GM19397 (cell line): ENCODE measurements at regions not wholly inside any gene's neighbourhood (a gene's known extent, or its start where the extent isn't known, plus 50 kb on each side); places are given as distances from the start of the nearest gene placed in this dataset.
"Not testable (repeated sequence)": the region's sequence is repeated elsewhere in the genome, so short reads cannot be mapped to it uniquely, and the experiment has no call there.

Experiments used
- ATAC-seq: cut with Tn5 transposase; IDR thresholded peaks from one replicate; pipeline ENCODE4 v1.9.1; 2021; ENCODE audit warnings: mild to moderate bottlenecking, moderate library complexity; ENCODE audit not compliant: unreplicated experiment

DNA sequence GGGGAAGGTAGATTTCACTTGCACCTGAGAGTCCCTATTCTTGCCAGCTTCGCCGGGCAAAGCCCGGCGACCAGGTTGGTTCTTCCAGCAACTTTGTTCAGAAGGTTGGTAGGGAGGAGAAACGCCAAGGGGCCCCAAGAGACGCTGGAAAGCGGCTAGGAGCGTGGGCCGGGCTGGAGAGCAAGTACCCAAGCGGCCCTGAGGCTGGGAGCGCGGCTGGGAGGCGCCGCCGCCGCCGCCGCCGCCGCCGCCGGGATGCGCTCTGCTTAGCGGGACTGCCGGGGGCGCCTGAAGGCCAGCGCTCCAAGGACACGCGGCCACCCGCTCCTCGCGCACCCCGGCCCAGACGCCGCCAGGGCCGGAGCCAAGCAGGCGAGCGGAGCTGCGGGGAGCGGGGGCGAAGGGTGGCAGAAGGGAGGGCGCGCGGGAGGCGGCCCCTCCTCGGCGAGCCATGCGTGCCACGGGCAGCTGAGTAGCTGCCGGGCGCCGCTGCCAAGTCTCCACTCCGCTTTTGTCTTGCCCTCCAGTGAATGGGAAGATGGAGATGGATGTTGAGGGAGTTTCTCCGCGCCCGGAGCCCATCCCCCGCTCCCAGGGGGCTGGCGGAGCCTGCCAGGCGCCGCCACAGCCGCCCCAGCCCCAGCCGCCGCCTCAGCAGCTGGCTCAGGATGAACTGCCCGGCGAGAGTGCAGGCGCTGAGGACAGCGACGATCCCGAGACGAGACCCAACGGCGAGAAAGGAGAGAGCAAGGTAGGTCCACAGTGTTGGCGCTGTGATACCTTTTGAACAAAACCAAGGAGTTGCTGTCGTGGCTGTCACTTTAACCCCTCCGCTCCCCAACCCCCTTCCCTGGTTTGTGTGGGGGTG, 227.4 kb upstream of the AZI2 start:
- no peak for ATAC-seq

DNA sequence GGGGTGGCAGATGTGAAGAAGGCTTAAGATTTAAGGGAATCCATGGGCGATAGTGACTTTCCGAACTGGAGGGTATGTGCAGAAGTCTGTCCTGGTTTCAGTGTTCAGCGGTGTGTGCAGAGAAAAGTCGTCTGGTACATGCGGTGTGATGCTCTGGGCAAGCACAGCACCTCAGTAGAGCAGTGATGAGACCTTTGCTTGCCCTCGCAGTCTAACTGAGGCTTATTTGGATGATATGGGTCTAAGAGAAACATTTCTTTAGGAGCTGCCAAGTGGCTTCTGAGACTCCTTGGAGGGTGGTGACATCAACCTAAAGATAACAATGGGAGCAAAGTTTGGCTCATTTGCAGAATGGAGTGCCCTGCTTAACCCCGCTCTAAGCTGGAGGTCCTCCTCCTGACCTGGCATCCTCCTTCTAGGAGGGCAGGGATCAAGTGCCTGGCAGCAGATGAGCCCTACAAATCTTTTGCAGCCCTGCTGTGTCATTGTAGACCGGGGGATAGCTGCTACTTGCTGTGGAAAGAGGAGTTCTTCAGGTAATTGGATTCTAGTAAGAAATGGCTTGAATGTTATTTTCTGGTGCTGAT, 228.1 kb upstream of the AZI2 start:
- ATAC-seq, result no peak

DNA sequence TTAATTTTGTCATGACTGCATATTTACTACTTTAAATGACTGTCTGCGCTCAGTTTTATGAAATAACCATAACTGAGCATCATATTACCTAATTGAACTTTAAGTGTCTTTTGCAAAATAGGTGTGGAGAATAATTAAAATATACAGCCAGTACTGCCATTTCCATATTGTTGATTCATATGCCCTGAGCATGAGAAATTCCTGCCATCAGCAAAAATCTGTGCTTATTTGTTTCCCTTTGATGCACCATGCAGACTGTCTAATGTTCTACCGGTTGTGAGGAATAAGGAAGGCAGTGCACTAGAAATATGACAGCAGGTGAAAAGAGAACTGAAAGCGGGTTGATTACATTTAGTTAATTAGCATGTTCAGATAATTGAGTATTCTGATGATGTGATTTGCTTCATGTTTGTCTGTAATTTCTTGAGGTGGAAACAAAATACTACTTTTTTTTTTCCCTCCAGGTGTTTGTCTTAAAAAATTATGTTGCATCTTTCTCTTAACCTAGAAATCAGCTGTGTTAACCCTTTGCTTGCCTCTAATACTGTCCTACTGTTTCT, 229.4 kb upstream of the AZI2 start:
- no peak for ATAC-seq

DNA sequence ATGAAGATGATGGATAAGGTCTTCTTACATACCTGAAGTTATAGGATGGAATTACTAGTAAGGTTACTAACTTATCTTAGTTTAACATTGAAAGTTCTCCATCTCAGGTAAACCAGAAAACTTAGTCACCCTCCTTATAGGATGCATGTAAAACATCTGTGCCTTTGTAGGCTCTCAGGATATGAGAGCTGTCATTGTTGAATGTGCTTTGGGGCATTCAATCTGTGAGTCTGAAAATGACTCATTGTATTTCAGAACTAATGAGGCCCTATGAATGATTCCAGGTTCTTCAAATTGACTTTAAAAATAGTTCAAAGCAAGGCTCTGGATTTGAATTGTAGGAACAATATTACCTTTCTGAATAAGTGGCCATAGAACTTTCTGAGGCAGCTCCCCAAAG, 237.7 kb upstream of the AZI2 start:
- ATAC-seq, result no peak

DNA sequence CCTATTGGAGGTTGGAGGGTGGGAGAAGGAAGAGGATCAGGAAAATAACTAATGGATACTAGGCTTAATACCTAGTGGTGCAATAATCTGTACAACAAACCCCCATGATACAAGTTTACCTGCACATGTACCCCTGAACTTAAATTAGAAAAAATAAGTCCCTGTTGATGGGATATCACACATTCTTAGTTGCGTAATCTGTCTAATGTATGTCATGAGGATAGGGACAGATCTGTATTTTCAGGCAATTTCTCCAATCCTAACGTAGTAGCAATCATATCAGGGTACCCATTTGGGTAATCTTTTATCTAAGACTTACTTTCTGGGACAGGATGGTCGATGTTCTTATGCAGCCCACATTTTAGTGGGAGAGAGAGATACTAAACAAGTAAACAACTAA, 239.1 kb upstream of the AZI2 start:
- ATAC-seq, result no peak

DNA sequence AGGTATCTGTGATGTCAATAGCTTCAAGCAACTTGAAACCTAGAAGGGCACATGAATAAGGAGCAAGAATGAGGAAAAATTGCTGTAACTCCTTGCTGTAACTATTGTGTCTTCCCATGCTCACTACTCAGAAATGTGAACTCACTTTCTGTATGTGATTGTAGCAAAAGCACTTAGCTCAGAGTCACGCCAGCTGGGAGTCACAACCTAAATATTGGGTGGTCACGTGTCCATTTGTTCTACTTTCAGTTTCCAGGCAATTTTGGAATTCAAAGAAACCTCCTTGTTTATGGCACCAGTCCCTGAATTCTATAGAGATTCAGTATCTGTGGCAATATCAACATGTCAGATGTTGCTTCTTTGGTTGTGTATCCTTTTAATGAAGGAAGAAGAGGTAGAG, 241.6 kb upstream of the AZI2 start:
- no peak for ATAC-seq

DNA sequence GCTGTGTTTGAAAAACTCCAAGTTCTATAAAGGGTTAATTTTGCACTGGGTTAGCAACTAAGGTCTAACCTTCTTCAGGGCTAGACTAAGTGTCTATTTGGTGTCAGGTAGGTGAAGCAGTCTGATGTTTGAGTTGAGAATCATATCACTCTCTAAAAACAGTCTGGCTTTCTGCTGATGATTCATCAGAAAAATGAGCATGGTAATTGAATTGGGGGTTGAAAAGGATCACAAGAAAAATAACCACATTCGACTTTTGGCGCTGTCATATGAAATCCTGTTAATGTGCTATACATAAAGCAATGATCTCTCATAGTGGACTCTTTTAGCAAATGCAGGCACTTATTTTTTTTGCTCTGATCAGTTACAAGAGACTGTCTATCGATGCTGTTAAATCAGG, 242.2 kb upstream of the AZI2 start:
- no peak for ATAC-seq

DNA sequence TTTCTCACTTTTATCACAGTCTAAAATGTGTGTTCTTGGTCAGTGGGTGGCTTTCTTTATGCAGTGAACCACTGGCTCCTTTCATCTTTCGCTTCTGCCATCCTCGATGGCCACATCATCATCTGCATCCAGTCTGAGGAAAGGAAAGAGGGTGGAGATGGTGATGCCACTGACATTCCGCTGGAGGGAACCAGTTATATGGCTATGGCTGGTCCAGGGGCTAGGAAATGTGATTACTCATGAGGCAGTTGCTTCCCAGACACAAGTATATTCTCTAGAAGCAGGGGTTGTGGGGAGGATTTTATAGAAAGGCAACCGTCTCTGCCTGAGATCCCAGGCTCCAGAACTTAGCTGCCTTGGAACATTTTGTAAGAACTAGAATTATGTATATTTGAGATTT, 246.7 kb upstream of the AZI2 start:
- no peak for ATAC-seq

DNA sequence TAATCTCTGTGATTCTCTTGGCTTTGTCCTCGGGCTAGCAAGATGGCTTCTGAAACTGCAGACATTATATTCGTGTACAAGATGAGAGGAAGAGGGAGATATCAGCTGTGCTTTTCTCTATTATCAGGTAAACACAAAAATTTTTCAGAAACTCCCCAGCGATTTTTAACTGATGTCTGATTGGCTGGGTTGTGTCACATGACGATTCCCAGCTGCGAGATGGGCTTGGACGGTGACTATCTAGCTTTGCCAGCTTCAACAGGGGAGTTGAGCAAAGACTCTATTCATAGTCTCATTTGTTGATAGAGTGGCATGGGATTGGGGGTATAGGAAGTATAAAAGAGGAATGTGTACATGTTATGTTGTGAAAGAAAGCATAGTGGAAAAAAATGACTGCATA, 248.8 kb upstream of the AZI2 start:
- no peak for ATAC-seq

DNA sequence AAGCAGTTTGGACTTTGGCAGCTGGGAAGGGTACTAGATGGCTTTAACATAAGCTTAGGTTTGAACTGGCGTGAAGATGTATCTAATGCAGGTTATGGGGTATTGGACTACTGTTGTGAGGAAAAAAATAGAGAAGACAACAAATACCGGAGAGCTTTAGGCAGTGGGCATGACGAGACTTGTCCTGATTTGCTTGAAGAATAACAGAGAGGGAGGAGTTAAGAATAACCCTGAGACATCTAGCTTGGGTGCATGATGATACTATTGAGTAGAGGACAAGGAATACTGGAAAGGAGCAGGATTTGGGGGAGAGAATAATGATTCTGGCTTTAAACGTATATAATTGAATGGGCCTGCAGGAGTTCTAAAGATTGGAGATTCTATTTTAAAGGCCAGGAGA, 249.5 kb upstream of the AZI2 start:
- ATAC-seq, result no peak

DNA sequence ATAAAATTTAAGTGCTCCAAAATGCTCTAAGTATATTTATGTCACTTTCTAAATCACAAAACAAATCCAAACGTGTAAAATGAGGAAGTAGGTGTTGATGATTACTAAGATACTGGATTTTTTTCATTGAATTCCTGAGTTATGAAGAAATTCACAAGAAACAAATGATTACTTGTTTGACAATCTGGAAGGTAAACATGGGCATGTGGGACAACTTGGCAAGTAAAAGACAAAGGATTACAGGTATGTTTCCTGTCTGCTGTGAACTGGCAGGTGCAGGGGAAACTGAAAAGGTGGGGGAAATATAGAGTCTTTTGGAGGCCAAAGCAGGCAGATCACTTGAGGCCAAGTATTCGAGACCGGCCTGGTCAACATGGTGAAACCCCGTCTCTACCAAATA, 252.7 kb upstream of the AZI2 start:
- ATAC-seq, result no peak

DNA sequence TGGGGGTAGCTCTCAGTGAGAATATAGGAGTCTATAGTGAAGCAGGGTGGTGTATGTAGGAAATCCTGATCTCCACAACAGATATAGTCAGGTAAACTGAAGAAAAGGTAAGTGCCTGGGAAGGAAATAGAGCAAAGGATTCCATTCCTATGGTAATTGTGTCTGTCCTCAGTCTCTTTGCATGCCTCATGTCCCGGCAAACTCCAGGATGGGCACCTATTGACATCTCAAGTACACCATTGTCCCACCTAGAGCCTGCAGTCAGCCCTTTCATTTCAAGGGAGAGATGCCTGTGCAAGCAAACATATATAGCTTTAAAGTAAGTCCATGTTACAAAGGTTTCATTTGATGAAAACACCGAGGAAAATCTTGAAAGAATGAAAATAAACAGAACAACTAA, 257.7 kb upstream of the AZI2 start:
- no peak for ATAC-seq

DNA sequence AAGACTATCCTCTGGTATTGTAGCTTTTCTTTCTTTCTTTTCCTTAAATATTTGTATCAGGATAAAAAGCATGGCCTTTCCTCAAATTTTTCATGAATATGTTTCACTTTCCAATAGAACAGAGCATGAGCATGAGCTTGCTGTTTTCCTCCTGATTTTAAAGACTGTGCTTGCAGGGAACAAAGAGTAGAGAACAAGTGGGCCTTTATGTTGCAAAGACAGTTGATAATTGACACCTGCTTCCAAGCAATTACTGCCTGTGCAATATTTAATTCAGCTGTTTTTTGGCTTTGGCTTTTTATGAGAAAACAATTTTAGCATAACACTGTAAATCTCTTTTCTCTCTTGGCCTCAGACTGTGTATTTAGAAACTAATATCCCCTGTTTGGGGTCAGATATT, 263.6 kb upstream of the AZI2 start:
- ATAC-seq, result no peak

DNA sequence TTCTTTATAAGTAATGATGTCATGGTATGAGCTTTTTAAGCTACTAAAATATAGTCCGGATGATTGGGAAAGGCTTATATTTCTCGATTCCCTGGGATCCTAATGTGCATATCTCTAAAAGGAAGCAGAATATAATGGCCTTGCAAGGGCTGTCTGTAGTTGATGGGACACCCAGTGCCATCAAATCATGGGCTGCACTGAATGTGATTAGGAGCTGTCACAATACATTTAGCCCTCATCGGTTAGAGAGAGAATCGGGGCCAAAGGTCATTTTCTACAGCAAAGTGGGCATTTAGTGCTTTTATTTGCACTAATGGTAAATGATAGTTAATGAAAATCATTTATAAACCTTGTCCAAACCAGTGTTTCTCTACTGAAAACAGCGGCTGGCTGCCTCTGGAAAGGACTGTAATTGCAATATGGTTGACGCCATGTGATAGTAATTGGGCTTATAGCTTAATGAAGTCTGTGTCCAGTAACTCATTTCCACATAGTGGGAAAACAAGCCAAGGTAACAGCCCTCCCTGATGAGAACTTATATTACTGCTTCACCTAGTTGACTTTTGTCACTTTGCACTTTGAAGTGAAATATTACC, 265.0 kb upstream of the AZI2 start:
- no peak for ATAC-seq

DNA sequence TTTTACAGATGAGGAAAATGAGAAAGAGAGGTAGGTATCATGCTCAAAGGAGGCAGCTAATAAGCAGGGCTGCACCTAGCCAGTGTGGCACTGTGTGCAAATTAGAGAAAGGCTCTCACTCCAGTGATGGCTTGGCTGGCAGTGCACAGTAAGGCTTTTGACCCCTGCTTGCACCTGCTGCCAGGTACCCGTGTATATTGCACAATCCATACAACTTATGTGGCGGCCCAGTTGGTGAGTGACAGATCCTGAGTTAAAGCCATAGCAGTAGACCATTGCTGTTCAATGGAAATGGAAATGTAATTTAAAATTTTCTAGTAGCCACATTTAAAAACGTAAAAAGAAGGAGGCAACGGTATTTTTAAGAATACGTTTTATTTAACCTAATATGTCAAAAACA, 266.4 kb upstream of the AZI2 start:
- no peak for ATAC-seq

DNA sequence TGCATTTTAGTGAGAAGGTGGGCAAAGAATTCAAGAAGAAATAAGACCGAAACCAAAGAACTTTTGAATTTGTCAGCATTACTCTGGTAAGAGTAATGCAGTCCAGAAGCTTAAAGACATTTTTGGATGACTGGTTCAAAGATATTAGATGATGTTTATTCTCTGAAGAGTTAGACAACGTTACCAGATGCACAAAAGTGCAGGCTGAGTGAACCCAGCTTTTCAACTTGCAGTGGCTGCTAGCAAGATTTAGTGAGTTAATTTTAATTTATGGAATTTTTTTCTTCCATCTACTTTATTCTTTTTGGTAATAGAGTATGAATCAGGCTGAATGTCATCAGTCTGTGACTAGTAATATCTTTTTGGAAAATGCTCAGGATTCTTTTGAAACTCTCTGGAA, 267.3 kb upstream of the AZI2 start:
- ATAC-seq, result no peak

DNA sequence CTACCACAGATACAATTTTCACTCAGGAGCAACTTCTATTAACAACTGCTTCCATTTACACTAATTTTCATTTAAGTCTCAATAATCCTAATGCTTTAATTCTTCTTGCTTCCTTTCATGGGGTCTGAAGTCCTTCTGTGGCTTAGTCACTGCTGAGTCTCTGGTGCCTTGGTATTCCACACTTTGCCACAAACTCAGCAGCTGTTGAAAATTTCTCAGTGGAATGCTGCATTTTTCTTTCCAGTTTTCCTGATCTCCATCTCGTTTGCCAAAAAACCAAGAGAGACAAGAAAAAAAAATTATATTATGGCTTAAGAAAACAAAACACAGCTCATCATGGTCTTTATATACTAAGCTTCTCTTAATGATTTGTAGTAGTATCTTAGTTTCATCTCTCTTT, 269.2 kb upstream of the AZI2 start:
- no peak for ATAC-seq

DNA sequence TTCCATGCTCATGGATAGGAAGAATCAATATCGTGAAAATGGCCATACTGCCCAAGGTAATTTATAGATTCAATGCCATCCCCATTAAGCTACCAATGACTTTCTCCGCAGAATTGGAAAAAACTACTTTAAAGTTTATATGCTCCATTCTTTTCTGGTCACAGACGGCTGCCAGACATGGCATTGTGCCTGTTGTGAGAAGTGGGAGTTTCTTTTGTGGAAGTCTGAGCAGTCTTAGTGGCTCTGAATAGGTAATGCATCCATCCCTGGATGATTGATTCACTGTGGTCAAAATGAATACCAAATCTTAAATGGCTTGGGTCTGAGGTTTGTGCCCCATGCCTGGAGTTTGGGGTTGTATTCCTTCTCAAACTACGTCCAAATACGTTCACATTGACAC, 274.5 kb upstream of the AZI2 start:
- no peak for ATAC-seq

DNA sequence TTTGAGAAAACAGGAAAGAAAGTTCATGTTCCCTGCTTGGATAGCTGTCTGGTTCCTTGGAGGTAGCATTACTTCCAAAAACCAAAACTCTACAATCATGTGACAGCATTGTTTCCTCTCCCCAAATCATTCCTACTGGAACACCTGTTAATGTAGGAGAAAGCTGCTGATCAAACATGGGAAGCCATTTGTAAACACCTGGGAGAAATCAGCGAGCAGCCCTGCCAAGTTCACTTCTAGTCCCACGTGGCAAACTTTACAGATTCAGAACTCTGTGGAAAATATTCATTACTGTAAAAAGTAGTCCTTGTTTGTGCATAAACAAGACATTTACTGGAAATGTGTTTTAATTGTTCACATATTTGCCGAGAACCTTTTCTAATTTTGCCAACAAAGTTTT, 275.5 kb upstream of the AZI2 start:
- ATAC-seq, result no peak

DNA sequence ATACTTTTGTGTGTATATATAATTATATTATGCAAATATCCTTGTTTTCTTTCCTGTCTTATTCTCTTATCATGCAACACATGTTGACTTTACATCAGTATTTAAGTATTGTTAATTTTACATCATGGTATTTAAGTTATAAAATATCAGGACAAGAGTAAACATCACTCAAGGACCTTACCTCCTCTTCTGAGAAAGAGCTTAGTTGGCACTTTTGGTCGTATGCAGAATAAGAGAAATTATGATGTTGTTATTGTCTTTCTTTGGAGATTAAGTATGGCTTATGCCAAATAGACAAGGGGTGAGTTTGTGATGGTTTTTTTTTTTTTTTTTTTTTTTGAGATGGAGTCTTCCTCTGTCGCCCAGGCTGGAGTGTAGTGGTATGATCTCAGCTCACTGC, 279.2 kb upstream of the AZI2 start:
- not testable (repeated sequence) for ATAC-seq

DNA sequence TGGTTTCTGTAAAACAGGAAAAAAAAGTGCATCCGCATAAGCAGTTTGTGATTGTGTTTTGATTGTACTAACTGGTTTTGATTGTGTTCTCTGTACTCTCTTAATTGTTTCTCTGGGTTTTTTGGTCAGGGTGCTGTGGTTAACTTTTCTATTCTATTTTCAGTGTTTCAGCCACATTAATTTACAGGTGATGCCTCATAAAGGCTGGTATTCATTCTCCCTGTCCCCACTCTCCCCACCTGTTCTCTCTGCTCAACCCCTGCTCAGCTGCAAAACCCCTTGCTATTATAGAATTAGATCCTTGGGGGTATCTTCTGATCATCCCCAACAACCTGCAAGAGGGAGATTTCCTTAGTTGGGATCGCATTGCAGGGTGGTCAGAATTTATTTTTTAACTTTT, 285.4 kb upstream of the AZI2 start:
- ATAC-seq, result no peak

DNA sequence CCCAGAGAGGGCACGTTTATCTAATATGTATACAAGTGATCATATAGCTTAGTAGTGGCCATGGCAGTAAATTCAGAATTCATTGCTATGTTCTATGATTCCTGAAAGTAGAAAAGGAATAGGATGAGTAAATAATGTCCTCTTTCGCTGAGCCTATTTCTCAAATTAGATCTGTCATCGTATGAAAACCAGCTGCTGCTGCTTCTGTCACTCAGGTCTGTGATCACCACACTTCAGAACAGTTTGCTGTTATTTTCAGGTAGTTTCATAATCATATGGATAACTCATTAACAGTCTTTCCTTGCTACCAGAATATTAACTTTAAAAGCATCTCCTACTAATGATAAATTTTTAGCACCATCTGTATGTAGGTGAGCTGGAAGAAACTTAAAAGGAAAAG, 289.1 kb upstream of the AZI2 start:
- ATAC-seq, result peak; percentile 46
